ENCODE measurements at regions not wholly inside any gene's neighbourhood (a gene's known extent, or its start where the extent isn't known, plus 50 kb on each side); places are given as distances from the start of the nearest gene placed in this dataset.

GRCh38 chr11:41985799-41986198, 526.3 kb upstream of the LRRC4C start:
- no peak for DNase-seq (ENCODE audit: low spot score)
- no peak for TF ChIP-seq CTCF (IDR thresholded peaks at IDR 0.05; ENCODE audit: unreplicated experiment)
- Mint-ChIP-seq H3K9me3 (ENCODE audit: unreplicated experiment) (no peaks in the 10 kb centered on the region), H3K4me3 (ENCODE audit: unreplicated experiment) (no peak overlapping the region), H3K4me1 (ENCODE audit: unreplicated experiment) (peaks cover 3% of the 10 kb centered on the region), H3K36me3 (ENCODE audit: low read depth, unreplicated experiment) (no peaks in the 10 kb centered on the region), H3K27ac (ENCODE audit: unreplicated experiment) (no peak overlapping the region), H3K27me3 (ENCODE audit: unreplicated experiment) (no peaks in the 10 kb centered on the region)

GRCh38 chr11:41988951-41989572, 529.6 kb upstream of the LRRC4C start:
- TF ChIP-seq CTCF (IDR thresholded peaks at IDR 0.05; ENCODE audit: unreplicated experiment): no peak
- H3K9me3 Mint-ChIP-seq (ENCODE audit: unreplicated experiment): no peaks in the 10 kb centered on the region

GRCh38 chr11:41989823-41990380, 530.5 kb upstream of the LRRC4C start:
- TF ChIP-seq CTCF (IDR thresholded peaks at IDR 0.05; ENCODE audit: unreplicated experiment): no peak
- Mint-ChIP-seq H3K36me3 (ENCODE audit: low read depth, unreplicated experiment) (no peaks in the 10 kb centered on the region), H3K27ac (ENCODE audit: unreplicated experiment) (no peak overlapping the region), H3K9me3 (ENCODE audit: unreplicated experiment) (peaks cover 7% of the 10 kb centered on the region), H3K27me3 (ENCODE audit: unreplicated experiment) (no peaks in the 10 kb centered on the region), H3K4me3 (ENCODE audit: unreplicated experiment) (no peak overlapping the region), H3K4me1 (ENCODE audit: unreplicated experiment) (no peaks in the 10 kb centered on the region)
- no peak for DNase-seq (ENCODE audit: low spot score)

More at GRCh38 chr11:41988951-41989572, 529.6 kb upstream of the LRRC4C start:
- H3K4me1 Mint-ChIP-seq (ENCODE audit: unreplicated experiment): peaks cover 2% of the 10 kb centered on the region
- H3K4me3 Mint-ChIP-seq (ENCODE audit: unreplicated experiment): no peak overlapping the region
- no peaks in the 10 kb centered on the region for H3K36me3 Mint-ChIP-seq (ENCODE audit: low read depth, unreplicated experiment)
- DNase-seq (ENCODE audit: low spot score): no peak
- no peaks in the 10 kb centered on the region for H3K27me3 Mint-ChIP-seq (ENCODE audit: unreplicated experiment)
- no peak overlapping the region for H3K27ac Mint-ChIP-seq (ENCODE audit: unreplicated experiment)

GRCh38 chr11:41996533-41996932, 537.1 kb upstream of the LRRC4C start:
- Mint-ChIP-seq H3K4me1 (ENCODE audit: unreplicated experiment) (no peaks in the 10 kb centered on the region), H3K9me3 (ENCODE audit: unreplicated experiment) (peaks cover 7% of the 10 kb centered on the region), H3K36me3 (ENCODE audit: low read depth, unreplicated experiment) (no peaks in the 10 kb centered on the region), H3K4me3 (ENCODE audit: unreplicated experiment) (no peak overlapping the region), H3K27me3 (ENCODE audit: unreplicated experiment) (no peaks in the 10 kb centered on the region), H3K27ac (ENCODE audit: unreplicated experiment) (no peak overlapping the region)
- DNase-seq (ENCODE audit: low spot score): no peak
- no peak for TF ChIP-seq CTCF (IDR thresholded peaks at IDR 0.05; ENCODE audit: unreplicated experiment)

- Mint-ChIP-seq H3K27me3 (ENCODE audit: unreplicated experiment) (no peaks in the 10 kb centered on the region), H3K4me3 (ENCODE audit: unreplicated experiment) (no peak overlapping the region), H3K27ac (ENCODE audit: unreplicated experiment) (no peak overlapping the region), H3K36me3 (ENCODE audit: low read depth, unreplicated experiment) (no peaks in the 10 kb centered on the region), H3K9me3 (ENCODE audit: unreplicated experiment) (peaks cover 7% of the 10 kb centered on the region), H3K4me1 (ENCODE audit: unreplicated experiment) (no peaks in the 10 kb centered on the region)
- no peak for TF ChIP-seq CTCF (IDR thresholded peaks at IDR 0.05; ENCODE audit: unreplicated experiment)
- no peak for DNase-seq (ENCODE audit: low spot score)
Measured at GRCh38 chr11:41997844-41998401, 538.5 kb upstream of the LRRC4C start.
